Aorta (tissue), 5 donors: ENCODE measurements at regions not wholly inside any gene's neighbourhood (a gene's known extent, or its start where the extent isn't known, plus 50 kb on each side); places are given as distances from the start of the nearest gene placed in this dataset.
A peak's percentile ranks its signal among the peaks of the same experiment; 100 is the strongest.

Experiments used
- ATAC-seq: fragments of 200-7000 bp; cut with Tn5 transposase; one replicate; pipeline ENCODE4 v1.9.1; 2022; ENCODE audit warnings: moderate library complexity; ENCODE audit not compliant: low FRiP score
- DNase-seq, 2 donors: peaks; one replicate each; pipeline ENCODE4 v3.0.0-alpha.2; 2020
- H3K27ac ChIP-seq, 2 donors: one replicate each; pipeline ENCODE4 v1.5.1; 2013; ENCODE audit warnings: low read length in 2 of 2, mild to moderate bottlenecking in 2 of 2, moderate library complexity in 2 of 2, control low read depth in 1 of 2, inconsistent platforms in 1 of 2, low read depth in 1 of 2
- H3K27me3 ChIP-seq, 2 donors: one replicate each; pipeline ENCODE4 v1.6.1; 2013; ENCODE audit warnings: control low read depth in 1 of 2, low read length in 1 of 2, mild to moderate bottlenecking in 1 of 2, moderate library complexity in 1 of 2; ENCODE audit not compliant: insufficient read depth in 2 of 2, control insufficient read depth in 1 of 2
- H3K36me3 ChIP-seq, 2 donors: one replicate each; pipeline ENCODE4 v1.6.1; 2013; ENCODE audit warnings: control low read depth in 1 of 2, low read length in 1 of 2, mild to moderate bottlenecking in 1 of 2; ENCODE audit not compliant: insufficient read depth in 2 of 2, control insufficient read depth in 1 of 2
- H3K4me1 ChIP-seq, 2 donors: one replicate each; pipeline ENCODE4 v1.6.1; 2013; ENCODE audit warnings: low read length in 2 of 2, control low read depth in 1 of 2, mild to moderate bottlenecking in 1 of 2, moderate library complexity in 1 of 2; ENCODE audit not compliant: insufficient read depth in 2 of 2, control insufficient read depth in 1 of 2
- H3K4me3 ChIP-seq, 2 donors: one replicate each; pipeline ENCODE4 v1.5.1; 2013; ENCODE audit warnings: low read length in 2 of 2, control low read depth in 1 of 2, mild to moderate bottlenecking in 1 of 2
- H3K9me3 ChIP-seq: one replicate; pipeline ENCODE4 v1.6.1; 2013; ENCODE audit warnings: mild to moderate bottlenecking, low read length; ENCODE audit not compliant: control insufficient read depth
- WGBS, 2 donors: extraction: QIAGEN DNeasy Blood & Tissue Kit; methylation state at CpG; one replicate each; pipeline ENCODE4 v1.1.7; 2013; 5-methylcytosine and 5-hydroxymethylcytosine counted together
- intact Hi-C, 2 donors: fragments of 100-400 bp; cut with DNase I; formaldehyde crosslinking; loops; one replicate each; pipeline versions ENCODE4 v1.14.2 to v1.15.0; 2022
- donor health status: healthy with polysubstance abuse.
- donor health status: Bipolar disorder and iron deficiency.
- donor health status: DM: no; HTN: no; CAD: no.
- donor health status: DM: no; HTN: no; CAD: no.
- donor health status: DM: yes; HTN: yes; CAD: no.

GRCh38 chr18:990197-990596, 85.5 kb downstream of the ADCYAP1 start:
- ATAC-seq (no peak), DNase-seq (no peak)
- Histone ChIP-seq H3K27ac (no peak overlapping the region), H3K9me3 (no peaks in the 10 kb centered on the region), H3K27me3 (no peaks in the 10 kb centered on the region), H3K4me1 (peaks cover 3 to 4% of the 10 kb centered on the region in 2 donors), H3K4me3 (no peak overlapping the region), H3K36me3 (no peaks in the 10 kb centered on the region)
- WGBS, 2 donors = 96 to 98% methylated on average over 2 of the region's 2 CpGs
- intact Hi-C loops = no loop called here

- no peaks in the 10 kb centered on the region for H3K9me3 ChIP-seq
- no peak for DNase-seq
- intact Hi-C loops = no loop called here
- H3K4me3 ChIP-seq = no peak overlapping the region
- no peak overlapping the region for H3K27ac ChIP-seq
- peaks cover 0 to 3% of the 10 kb centered on the region in 2 donors for H3K4me1 ChIP-seq
- no peak for ATAC-seq
- H3K36me3 ChIP-seq = no peaks in the 10 kb centered on the region
- no peaks in the 10 kb centered on the region for H3K27me3 ChIP-seq
- WGBS, 2 donors = 8% methylated on average over 2 of the region's 2 CpGs
Observed at GRCh38 chr18:991441-991840, 86.8 kb downstream of the ADCYAP1 start.

- no peak overlapping the region for H3K4me3 ChIP-seq
- H3K27ac ChIP-seq = no peak overlapping the region
- intact Hi-C loops = no loop called here
- H3K9me3 ChIP-seq = no peaks in the 10 kb centered on the region
- WGBS, 2 donors = 94 to 96% methylated on average over 3 of the region's 3 CpGs
- no peaks in the 10 kb centered on the region for H3K27me3 ChIP-seq
- no peak for DNase-seq
- H3K36me3 ChIP-seq = no peaks in the 10 kb centered on the region
- ATAC-seq = no peak
- H3K4me1 ChIP-seq = peaks cover 0 to 3% of the 10 kb centered on the region in 2 donors
Observed at GRCh38 chr18:993560-993959, 88.9 kb downstream of the ADCYAP1 start.

- Histone ChIP-seq H3K4me3 (no peak overlapping the region), H3K4me1 (peaks cover 0 to 3% of the 10 kb centered on the region in 2 donors), H3K9me3 (no peaks in the 10 kb centered on the region), H3K36me3 (no peaks in the 10 kb centered on the region), H3K27me3 (no peaks in the 10 kb centered on the region), H3K27ac (peak overlapping the region in 1 of 2 donors; percentile 43)
- intact Hi-C loops = no loop called here
- ATAC-seq (no peak), DNase-seq (peak in 1 of 2 donors; percentile 56)
- WGBS, 2 donors = 2 to 4% methylated on average over 2 of the region's 2 CpGs
Observed at GRCh38 chr18:995629-996028, 91.0 kb downstream of the ADCYAP1 start.

GRCh38 chr18:997499-997898, 92.8 kb downstream of the ADCYAP1 start:
- 97 to 100% methylated on average over 1 of the region's 1 CpG for WGBS, 2 donors
- ATAC-seq = no peak
- no peak overlapping the region for H3K27ac ChIP-seq

GRCh38 chr18:998936-999335, 94.3 kb downstream of the ADCYAP1 start:
- H3K4me3 ChIP-seq = no peak overlapping the region
- 63 to 78% methylated on average over 5 of the region's 5 CpGs for WGBS, 2 donors
- DNase-seq = no peak
- H3K36me3 ChIP-seq = no peaks in the 10 kb centered on the region
- intact Hi-C loops = no loop called here
- H3K27me3 ChIP-seq = no peaks in the 10 kb centered on the region
- no peak overlapping the region for H3K27ac ChIP-seq
- H3K4me1 ChIP-seq = peaks cover 0 to 3% of the 10 kb centered on the region in 2 donors
- no peak for ATAC-seq
- no peaks in the 10 kb centered on the region for H3K9me3 ChIP-seq

More at GRCh38 chr18:997499-997898, 92.8 kb downstream of the ADCYAP1 start:
- H3K9me3 ChIP-seq = no peaks in the 10 kb centered on the region
- no peak overlapping the region for H3K4me3 ChIP-seq
- no peaks in the 10 kb centered on the region for H3K36me3 ChIP-seq
- H3K4me1 ChIP-seq = peaks cover 0 to 1% of the 10 kb centered on the region in 2 donors
- H3K27me3 ChIP-seq = no peaks in the 10 kb centered on the region
- no peak for DNase-seq
- intact Hi-C loops = no loop called here

- DNase-seq (no peak), ATAC-seq (no peak)
- Histone ChIP-seq H3K4me1 (peaks cover 0 to 3% of the 10 kb centered on the region in 2 donors), H3K27me3 (no peaks in the 10 kb centered on the region), H3K36me3 (no peaks in the 10 kb centered on the region), H3K4me3 (no peak overlapping the region), H3K27ac (no peak overlapping the region), H3K9me3 (no peaks in the 10 kb centered on the region)
- WGBS, 2 donors = 50 to 51% methylated on average over 2 of the region's 2 CpGs
- intact Hi-C loops = no loop called here
Observed at GRCh38 chr18:1002653-1003178, 98.0 kb downstream of the ADCYAP1 start.

- H3K36me3 ChIP-seq = no peaks in the 10 kb centered on the region
- 99 to 100% methylated on average over 1 of the region's 1 CpG for WGBS, 2 donors
- no peaks in the 10 kb centered on the region for H3K27me3 ChIP-seq
- no peak overlapping the region for H3K27ac ChIP-seq
- peaks cover 0 to 3% of the 10 kb centered on the region in 2 donors for H3K4me1 ChIP-seq
- DNase-seq (no peak), ATAC-seq (no peak)
- no peaks in the 10 kb centered on the region for H3K9me3 ChIP-seq
- intact Hi-C loops = no loop called here
- no peak overlapping the region for H3K4me3 ChIP-seq
Observed at GRCh38 chr18:1003499-1003898, 98.8 kb downstream of the ADCYAP1 start.

- Histone ChIP-seq H3K27ac (no peak overlapping the region), H3K36me3 (no peaks in the 10 kb centered on the region), H3K4me1 (peaks cover 0 to 3% of the 10 kb centered on the region in 2 donors), H3K27me3 (no peaks in the 10 kb centered on the region), H3K9me3 (no peaks in the 10 kb centered on the region), H3K4me3 (no peak overlapping the region)
- intact Hi-C loops = no loop called here
- DNase-seq (no peak), ATAC-seq (no peak)
- 78% methylated on average over 3 of the region's 3 CpGs for WGBS, 2 donors
Observed at GRCh38 chr18:1006304-1006703, 101.6 kb downstream of the ADCYAP1 start.
